HCT116 (cell line): ENCODE measurements at regions not wholly inside any gene's neighbourhood (a gene's known extent, or its start where the extent isn't known, plus 50 kb on each side); places are given as distances from the start of the nearest gene placed in this dataset.

Experiments
- ATAC-seq: fragments of 200-7000 bp; cut with Tn5 transposase; 2 replicates; pipeline ENCODE4 v1.9.1; 2020; ENCODE audit warnings: mild to moderate bottlenecking, moderate library complexity
- BruUV-seq: library from RNA; stranded (reverse); fragments of 400-500 nt; replicated peaks from 2 replicates; lab custom pipeline; 2021; lab: Mats Ljungman, UMichigan
- CTCF ChIA-PET: fragments of 300-600 bp; sonication (Branson Sonifier 250); formaldehyde crosslinking; loops from one replicate; lab custom pipeline; 2021; ENCODE audit warnings: antibody characterized with exemption; lab: Charles Lee
- POLR2A ChIA-PET: fragments of 300-600, 350-600 bp; sonication (Branson Sonifier 250); formaldehyde crosslinking; loops from one replicate; lab custom pipeline; 2021; ENCODE audit warnings: antibody characterized with exemption; lab: Charles Lee
- RAD21 ChIA-PET, 2 experiments: fragments of 300-600 bp; sonication (Branson Sonifier 250); formaldehyde crosslinking; loops; one replicate each; lab custom pipeline; 2023; ENCODE audit warnings: low total read pairs in 2 of 2; ENCODE audit not compliant: uncharacterized antibody in 2 of 2, unreplicated experiment in 2 of 2, low non-redundant PET in 1 of 2; lab: Charles Lee
- DNase-seq: peaks from one replicate; pipeline ENCODE4 v3.0.0-alpha.2; 2010; ENCODE audit warnings: low read depth, low spot score
- H2AFZ ChIP-seq: fragments of 200-600 bp; shearing (Covaris generic), sonication (generic); 2 replicates; pipeline ENCODE4 v1.6.1; 2017; ENCODE audit warnings: low read depth, mixed run types, mixed read lengths, antibody characterized with exemption, low read length; ENCODE audit not compliant: poor library complexity, severe bottlenecking
- H3K27ac ChIP-seq: 2 replicates; pipeline ENCODE4 v1.5.1; 2012; ENCODE audit warnings: low read depth, low read length
- H3K27me3 ChIP-seq: fragments of 200-600 bp; sonication (generic); 2 replicates; pipeline ENCODE4 v1.6.1; 2016; ENCODE audit warnings: mixed run types, low read length, mixed read lengths; ENCODE audit not compliant: insufficient read depth
- H3K36me3 ChIP-seq, 2 experiments: fragments of 200-500 bp in 1 of 2; fragments of 200-600 bp in 1 of 2; sonication (Bioruptor generic) in 1 of 2; sonication (generic) in 1 of 2; 2 replicates each; pipeline versions ENCODE4 v1.5.1 to v1.6.1; 2014 to 2016; ENCODE audit warnings: low read length in 2 of 2, inconsistent platforms in 1 of 2, mixed read lengths in 1 of 2, mixed run types in 1 of 2; ENCODE audit not compliant: insufficient read depth in 2 of 2, control insufficient read depth in 1 of 2
- H3K4me1 ChIP-seq, 2 experiments: fragments of 200-600 bp in 1 of 2; sonication (generic) in 1 of 2; 2 replicates each; pipeline versions ENCODE4 v1.5.1 to v1.6.1; 2012 to 2017; ENCODE audit warnings: low read length in 2 of 2, inconsistent platforms in 1 of 2, mild to moderate bottlenecking in 1 of 2, mixed read lengths in 1 of 2, mixed run types in 1 of 2, moderate library complexity in 1 of 2; ENCODE audit not compliant: insufficient read depth in 2 of 2, control insufficient read depth in 1 of 2
- H3K4me2 ChIP-seq: fragments of 200-600 bp; sonication (generic); 2 replicates; pipeline ENCODE4 v1.6.1; 2017; ENCODE audit warnings: mixed run types, low read length, mixed read lengths
- H3K4me3 ChIP-seq, 2 experiments: fragments of 200-600 bp in 1 of 2; sonication (generic) in 1 of 2; replicated peaks in 1 of 2; 2 replicates each; pipeline ENCODE4 v1.5.1; 2011 to 2016; ENCODE audit warnings: low read length in 2 of 2, control low read depth in 1 of 2, low read depth in 1 of 2, mild to moderate bottlenecking in 1 of 2, mixed read lengths in 1 of 2, mixed run types in 1 of 2
- H3K79me2 ChIP-seq: fragments of 200-600 bp; sonication (generic); 2 replicates; pipeline ENCODE4 v1.6.1; 2017; ENCODE audit warnings: mild to moderate bottlenecking, mixed run types, low read length, moderate library complexity, mixed read lengths; ENCODE audit not compliant: insufficient read depth
- H3K9ac ChIP-seq: fragments of 200-600 bp; sonication (generic); 2 replicates; pipeline ENCODE4 v1.6.1; 2016; ENCODE audit warnings: low read length, mixed read lengths
- H3K9me2 ChIP-seq: fragments of 200-600 bp; sonication (generic), shearing (Covaris generic); 2 replicates; pipeline ENCODE4 v1.6.1; 2017; ENCODE audit warnings: mixed run types, mild to moderate bottlenecking, moderate library complexity; ENCODE audit not compliant: insufficient read depth
- H3K9me3 ChIP-seq, 2 experiments: fragments of 200-500 bp in 1 of 2; fragments of 200-600 bp in 1 of 2; sonication (Bioruptor generic) in 1 of 2; sonication (generic) in 1 of 2; 2 replicates each; pipeline ENCODE4 v1.6.1; 2014 to 2017; ENCODE audit warnings: low read length in 2 of 2, mixed read lengths in 2 of 2, inconsistent platforms in 1 of 2, low read depth in 1 of 2, mild to moderate bottlenecking in 1 of 2, mixed run types in 1 of 2, moderate library complexity in 1 of 2; ENCODE audit not compliant: control insufficient read depth in 1 of 2, insufficient read depth in 1 of 2
- H4K20me1 ChIP-seq: fragments of 200-600 bp; sonication (generic), shearing (Covaris generic); 2 replicates; pipeline ENCODE4 v1.6.1; 2017; ENCODE audit warnings: mixed run types, mild to moderate bottlenecking, moderate library complexity; ENCODE audit not compliant: insufficient read depth
- ATF3 ChIP-seq: IDR thresholded peaks from 2 replicates; pipeline ENCODE4 v1.6.1; 2012
- CBX3 ChIP-seq: IDR thresholded peaks from 2 replicates; pipeline ENCODE4 v1.6.1; 2012; ENCODE audit warnings: low read depth
- CEBPB ChIP-seq: IDR thresholded peaks from 2 replicates; pipeline ENCODE4 v1.6.1; 2012; ENCODE audit warnings: low read depth
- EGR1 ChIP-seq: IDR thresholded peaks from 2 replicates; pipeline ENCODE4 v1.6.1; 2012; ENCODE audit warnings: low read depth
- ELF1 ChIP-seq: IDR thresholded peaks from 2 replicates; pipeline ENCODE4 v1.6.1; 2012; ENCODE audit warnings: low read depth, borderline replicate concordance
- EZH2phosphoT487 ChIP-seq: fragments of 200-600 bp; IDR thresholded peaks from 2 replicates; pipeline ENCODE4 v1.6.1; 2018; ENCODE audit warnings: antibody characterized with exemption, borderline replicate concordance
- FOSL1 ChIP-seq: IDR thresholded peaks from 2 replicates; pipeline ENCODE4 v1.6.1; 2012; ENCODE audit warnings: low read depth
- JUND ChIP-seq: IDR thresholded peaks from 2 replicates; pipeline ENCODE4 v1.6.1; 2012
- POLR2A ChIP-seq: IDR thresholded peaks from 2 replicates; pipeline ENCODE4 v1.7.0; 2011; ENCODE audit warnings: borderline replicate concordance; ENCODE audit not compliant: insufficient read depth, insufficient read length; ENCODE audit errors: extremely low read depth
- POLR2AphosphoS5 ChIP-seq: IDR thresholded peaks from 2 replicates; pipeline ENCODE4 v1.6.1; 2011; ENCODE audit warnings: mild to moderate bottlenecking, low read depth, low read length, moderate library complexity
- RAD21 ChIP-seq: IDR thresholded peaks from 2 replicates; pipeline ENCODE4 v1.6.1; 2012; ENCODE audit warnings: low read depth, mild to moderate bottlenecking
- ZFX ChIP-seq: fragments of 450-650 bp; IDR thresholded peaks from 2 replicates; pipeline ENCODE4 v1.6.1; 2017
- ZNF274 ChIP-seq: fragments of 200-500 bp; sonication (Bioruptor generic); IDR thresholded peaks from 2 replicates; pipeline ENCODE4 v1.6.1; 2014; ENCODE audit warnings: mild to moderate bottlenecking, low read depth, low read length, inconsistent platforms
- intact Hi-C: fragments of 100-400 bp; cut with micrococcal nuclease; formaldehyde crosslinking; loops from 2 replicates; pipeline ENCODE4 v1.10.0; 2022

GRCh38 chr12:107364875-107365518 lies 271.6 kb upstream of the CRY1 start:
- no peaks in the 10 kb centered on the region for H3K36me3 ChIP-seq
- ChIA-PET RAD21 (no interaction called here), POLR2A (no interaction called here), CTCF (no interaction called here)
- no peak for ATAC-seq
- H2AFZ ChIP-seq: no peak overlapping the region
- no peaks in the 10 kb centered on the region for H4K20me1 ChIP-seq
- BruUV-seq: no TSS peak
- no peak for DNase-seq
- H3K4me2 ChIP-seq: no peak overlapping the region
- H3K79me2 ChIP-seq: no peaks in the 10 kb centered on the region
- H3K27me3 ChIP-seq: no peaks in the 10 kb centered on the region
- H3K4me3 ChIP-seq: no peak overlapping the region
- H3K9me2 ChIP-seq: no peaks in the 10 kb centered on the region
- H3K4me1 ChIP-seq: no peaks in the 10 kb centered on the region
- no peak overlapping the region for H3K27ac ChIP-seq
- TF ChIP-seq ZFX: no peak
- TF ChIP-seq POLR2AphosphoS5: no peak
- TF ChIP-seq RAD21: no peak
- TF ChIP-seq EZH2phosphoT487: no peak
- TF ChIP-seq FOSL1: no peak
- TF ChIP-seq ATF3: no peak
- no peak for TF ChIP-seq ELF1
- TF ChIP-seq POLR2A: no peak
- no peak for TF ChIP-seq ZNF274
- TF ChIP-seq CBX3: no peak
- intact Hi-C loops: no loop called here
- no peaks in the 10 kb centered on the region for H3K9me3 ChIP-seq
- no peak overlapping the region for H3K9ac ChIP-seq

GRCh38 chr12:107365703-107366102 lies 272.4 kb upstream of the CRY1 start:
- Histone ChIP-seq H3K79me2 (no peaks in the 10 kb centered on the region), H3K36me3 (no peaks in the 10 kb centered on the region), H4K20me1 (no peaks in the 10 kb centered on the region), H2AFZ (no peak overlapping the region), H3K4me1 (no peaks in the 10 kb centered on the region), H3K4me2 (no peak overlapping the region), H3K27me3 (no peaks in the 10 kb centered on the region), H3K27ac (no peak overlapping the region), H3K9me2 (no peaks in the 10 kb centered on the region), H3K9me3 (no peaks in the 10 kb centered on the region), H3K9ac (no peak overlapping the region), H3K4me3 (no peak overlapping the region)
- ChIA-PET RAD21 (no interaction called here), CTCF (no interaction called here), POLR2A (no interaction called here)
- TF ChIP-seq CEBPB: no peak
- TF ChIP-seq ATF3: no peak
- TF ChIP-seq EZH2phosphoT487: no peak
- TF ChIP-seq ZFX: no peak
- TF ChIP-seq EGR1: no peak
- TF ChIP-seq ZNF274: no peak
- no peak for TF ChIP-seq JUND
- DNase-seq: no peak
- no peak for ATAC-seq
- no TSS peak for BruUV-seq
- intact Hi-C loops: no loop called here
